Activated T-helper 17 cell treated with anti-CD3 and anti-CD28 coated beads, Interleukin-2, amount 50 U/mL, for 72 hours (primary cell): ENCODE measurements at regions not wholly inside any gene's neighbourhood (a gene's known extent, or its start where the extent isn't known, plus 50 kb on each side); places are given as distances from the start of the nearest gene placed in this dataset.
"Not testable (repeated sequence)": the region's sequence is repeated elsewhere in the genome, so short reads cannot be mapped to it uniquely, and the experiment has no call there.

ENCODE experiments used
- ATAC-seq: fragments of 150-1000 bp; cut with Tn5 transposase; replicated peaks from 2 replicates; pipeline ENCODE4 v1.10.0; 2021; ENCODE audit warnings: mild to moderate bottlenecking, moderate library complexity
- H3K27ac Mint-ChIP-seq: one replicate; pipeline ENCODE4 v1.8.0; 2022; ENCODE audit warnings: mixed read lengths
- H3K27me3 Mint-ChIP-seq: one replicate; pipeline ENCODE4 v1.8.0; 2022; ENCODE audit warnings: mixed read lengths
- H3K36me3 Mint-ChIP-seq: one replicate; pipeline ENCODE4 v1.8.0; 2022; ENCODE audit warnings: low read depth, mild to moderate bottlenecking, mixed read lengths
- H3K4me1 Mint-ChIP-seq: one replicate; pipeline ENCODE4 v1.8.0; 2022; ENCODE audit warnings: mixed read lengths
- H3K4me3 Mint-ChIP-seq: one replicate; pipeline ENCODE4 v1.8.0; 2022; ENCODE audit warnings: mild to moderate bottlenecking, mixed read lengths
- H3K9me3 Mint-ChIP-seq: one replicate; pipeline ENCODE4 v1.8.0; 2022; ENCODE audit warnings: mixed read lengths

DNA sequence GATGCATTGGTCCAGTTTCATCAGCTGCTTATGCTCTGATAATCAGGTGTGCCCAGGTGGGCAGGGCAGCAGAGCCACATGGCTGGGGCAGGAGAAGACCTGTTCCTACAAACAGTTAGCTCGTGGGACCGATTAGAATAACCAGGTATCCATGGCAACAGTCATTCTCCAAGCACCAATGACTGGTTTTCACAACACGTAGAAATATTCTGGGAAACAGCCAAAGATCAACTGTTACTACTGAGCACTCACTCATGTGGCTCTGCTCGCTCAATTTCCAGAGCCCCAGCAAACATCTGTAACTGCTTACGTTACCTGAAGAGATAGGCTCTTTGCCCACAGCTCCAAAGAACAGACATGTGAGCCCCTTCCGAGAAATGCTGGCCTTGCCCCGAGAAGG is 302.0 kb downstream of the AGTPBP1 start:
- Mint-ChIP-seq H3K9me3 (no peaks in the 10 kb centered on the region), H3K27ac (no peak overlapping the region), H3K36me3 (no peaks in the 10 kb centered on the region), H3K4me1 (no peaks in the 10 kb centered on the region), H3K4me3 (no peak overlapping the region), H3K27me3 (peaks cover 13% of the 10 kb centered on the region)
- no peak for ATAC-seq

DNA sequence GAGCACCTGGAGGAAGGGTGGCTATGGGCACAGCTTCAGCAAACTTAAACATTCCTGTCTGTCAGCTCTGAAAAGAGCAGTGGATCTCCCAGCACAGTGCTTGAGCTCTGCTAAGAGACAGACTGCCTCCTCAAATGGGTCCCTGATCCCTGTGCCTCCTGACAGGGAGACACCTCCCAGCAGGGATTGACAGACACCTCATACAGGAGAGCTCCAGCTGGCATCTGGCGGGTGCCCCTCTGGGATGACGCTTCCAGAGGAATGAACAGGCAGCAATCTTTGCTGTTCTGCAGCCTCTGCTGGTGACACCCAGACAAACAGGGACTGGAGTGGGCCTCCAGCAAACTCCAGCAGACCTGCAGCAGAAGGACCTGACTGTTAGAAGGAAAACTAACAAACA is 307.8 kb downstream of the AGTPBP1 start:
- not testable (repeated sequence) for H3K4me3 Mint-ChIP-seq, ATAC-seq, H3K4me1 Mint-ChIP-seq, H3K27ac Mint-ChIP-seq, H3K9me3 Mint-ChIP-seq, H3K36me3 Mint-ChIP-seq
- H3K27me3 Mint-ChIP-seq, result peaks cover 18% of the 10 kb centered on the region

- H3K36me3 Mint-ChIP-seq, H3K27ac Mint-ChIP-seq, H3K9me3 Mint-ChIP-seq, H3K4me3 Mint-ChIP-seq, H3K4me1 Mint-ChIP-seq, ATAC-seq: not testable (repeated sequence)
- H3K27me3 Mint-ChIP-seq, result peaks cover 21% of the 10 kb centered on the region
Observed at GRCh38 chr9:85433551-85433950, 308.2 kb downstream of the AGTPBP1 start.

DNA sequence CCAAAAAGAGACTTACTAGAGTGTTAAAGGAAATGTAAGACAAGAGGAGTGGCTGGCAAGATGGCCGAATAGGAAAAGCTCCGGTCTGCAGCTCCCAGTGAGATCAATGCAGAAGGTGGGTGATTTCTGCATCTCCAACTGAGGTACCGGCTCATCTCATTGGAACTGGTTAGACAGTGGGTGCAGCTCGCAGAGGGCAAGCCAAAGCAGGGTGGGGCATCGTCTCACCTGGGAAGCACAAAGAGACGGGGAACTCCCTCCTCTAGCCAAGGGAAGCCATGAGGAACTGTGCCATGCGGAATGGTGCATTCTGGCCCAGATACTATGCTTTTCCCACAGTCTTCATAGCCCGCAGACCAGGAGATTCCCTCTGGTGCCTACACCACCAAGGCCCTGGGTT is 308.7 kb downstream of the AGTPBP1 start:
- Mint-ChIP-seq H3K4me1 (no peaks in the 10 kb centered on the region), H3K27ac (no peak overlapping the region)
- no peak for ATAC-seq

DNA sequence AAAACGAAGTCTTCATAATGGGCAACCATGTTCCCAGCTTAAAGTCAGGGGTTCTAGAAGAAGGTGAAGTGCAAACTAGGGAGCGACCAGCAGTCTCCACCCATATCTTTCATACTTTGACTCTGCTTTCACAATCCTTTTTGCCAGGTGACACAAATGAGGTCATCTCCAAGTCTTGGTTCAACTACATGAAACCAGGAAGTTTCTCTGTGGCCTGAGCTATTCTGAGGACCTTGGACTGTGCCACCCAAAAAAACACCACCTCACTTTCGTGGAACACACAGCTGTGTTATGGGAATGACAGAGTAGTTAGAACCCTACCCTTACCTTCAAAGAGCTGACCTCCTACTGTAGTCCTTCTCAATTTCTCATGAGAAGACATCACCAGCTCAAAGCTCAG is 309.2 kb downstream of the AGTPBP1 start:
- Mint-ChIP-seq H3K4me3 (no peak overlapping the region), H3K9me3 (no peaks in the 10 kb centered on the region), H3K36me3 (no peaks in the 10 kb centered on the region), H3K27ac (no peak overlapping the region), H3K27me3 (peaks cover 25% of the 10 kb centered on the region), H3K4me1 (no peaks in the 10 kb centered on the region)
- ATAC-seq, result no peak

More for the DNA sequence above, 308.7 kb downstream of the AGTPBP1 start:
- Mint-ChIP-seq H3K4me3 (no peak overlapping the region), H3K27me3 (peaks cover 23% of the 10 kb centered on the region), H3K9me3 (no peaks in the 10 kb centered on the region), H3K36me3 (no peaks in the 10 kb centered on the region)

DNA sequence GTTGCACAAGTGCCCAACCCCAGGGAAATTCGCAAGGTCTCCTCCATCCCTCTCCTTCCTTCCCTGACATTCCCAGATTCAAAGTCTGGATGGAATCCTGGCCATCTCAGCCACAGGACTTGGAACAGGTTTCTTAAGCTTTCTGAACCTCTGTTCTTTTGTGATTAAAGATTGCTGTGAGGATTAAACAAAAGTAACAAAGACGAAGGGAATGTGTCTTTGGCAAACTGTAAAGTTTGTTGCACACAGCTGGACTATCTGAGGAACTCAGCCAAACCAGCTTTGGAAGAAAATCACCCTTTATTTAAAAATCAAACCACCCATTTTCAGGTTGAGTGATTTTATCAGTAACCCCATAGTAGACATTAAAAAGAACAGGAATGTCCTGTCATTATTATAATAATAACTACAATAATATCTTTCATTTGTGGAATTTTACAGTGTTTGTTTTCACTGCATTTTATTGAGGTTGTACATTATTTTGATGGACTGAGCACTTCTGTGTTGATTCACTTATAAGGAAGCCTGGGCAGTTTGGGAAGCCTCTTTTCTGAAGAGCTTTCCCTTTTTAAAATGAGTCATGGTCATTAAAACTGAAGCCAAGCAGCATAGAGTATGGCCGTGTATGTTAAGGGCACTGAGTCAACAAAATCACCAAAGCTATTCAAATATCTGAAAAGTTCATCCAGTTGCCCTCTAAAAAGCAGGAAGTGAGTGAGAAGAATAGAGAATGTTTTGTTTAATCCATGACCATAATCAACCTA is 310.2 kb downstream of the AGTPBP1 start:
- ATAC-seq, result no peak
- H3K4me3 Mint-ChIP-seq, result no peak overlapping the region
- no peaks in the 10 kb centered on the region for H3K4me1 Mint-ChIP-seq
- no peak overlapping the region for H3K27ac Mint-ChIP-seq
- peaks cover 32% of the 10 kb centered on the region for H3K27me3 Mint-ChIP-seq
- H3K36me3 Mint-ChIP-seq, result no peaks in the 10 kb centered on the region
- no peaks in the 10 kb centered on the region for H3K9me3 Mint-ChIP-seq

- ATAC-seq, result no peak
- no peaks in the 10 kb centered on the region for H3K36me3 Mint-ChIP-seq
- peaks cover 30% of the 10 kb centered on the region for H3K27me3 Mint-ChIP-seq
- H3K4me3 Mint-ChIP-seq, result no peak overlapping the region
- H3K4me1 Mint-ChIP-seq, result no peaks in the 10 kb centered on the region
- H3K9me3 Mint-ChIP-seq, result no peaks in the 10 kb centered on the region
- no peak overlapping the region for H3K27ac Mint-ChIP-seq
Observed at GRCh38 chr9:85430659-85431338, 311.0 kb downstream of the AGTPBP1 start.

GRCh38 chr9:85428230-85428629 is 313.5 kb downstream of the AGTPBP1 start:
- Mint-ChIP-seq H3K27me3 (peaks cover 29% of the 10 kb centered on the region), H3K4me3 (no peak overlapping the region), H3K27ac (no peak overlapping the region), H3K36me3 (no peaks in the 10 kb centered on the region), H3K9me3 (peaks cover 4% of the 10 kb centered on the region), H3K4me1 (peaks cover 5% of the 10 kb centered on the region)
- no peak for ATAC-seq

DNA sequence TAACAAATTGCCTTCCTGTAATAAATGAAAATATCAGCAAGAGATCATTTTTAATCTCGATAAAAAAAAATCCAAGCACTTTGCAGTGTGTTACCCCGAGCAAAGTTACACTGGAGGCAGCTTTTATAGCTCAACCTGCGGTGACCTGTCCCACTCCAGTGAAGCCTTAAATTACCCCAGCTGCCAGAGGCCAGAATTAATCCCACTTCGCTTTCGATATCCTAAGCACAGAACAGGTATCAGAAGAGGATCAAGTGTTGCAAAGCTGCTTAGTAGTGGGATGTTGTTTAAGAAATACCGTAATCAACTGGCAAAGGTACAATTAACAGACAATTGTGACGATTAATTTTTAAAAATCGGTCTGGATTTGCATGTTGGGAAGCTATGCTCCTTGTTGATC is 314.0 kb downstream of the AGTPBP1 start:
- Mint-ChIP-seq H3K4me1 (peaks cover 5% of the 10 kb centered on the region), H3K36me3 (no peaks in the 10 kb centered on the region)
- ATAC-seq, result no peak

DNA sequence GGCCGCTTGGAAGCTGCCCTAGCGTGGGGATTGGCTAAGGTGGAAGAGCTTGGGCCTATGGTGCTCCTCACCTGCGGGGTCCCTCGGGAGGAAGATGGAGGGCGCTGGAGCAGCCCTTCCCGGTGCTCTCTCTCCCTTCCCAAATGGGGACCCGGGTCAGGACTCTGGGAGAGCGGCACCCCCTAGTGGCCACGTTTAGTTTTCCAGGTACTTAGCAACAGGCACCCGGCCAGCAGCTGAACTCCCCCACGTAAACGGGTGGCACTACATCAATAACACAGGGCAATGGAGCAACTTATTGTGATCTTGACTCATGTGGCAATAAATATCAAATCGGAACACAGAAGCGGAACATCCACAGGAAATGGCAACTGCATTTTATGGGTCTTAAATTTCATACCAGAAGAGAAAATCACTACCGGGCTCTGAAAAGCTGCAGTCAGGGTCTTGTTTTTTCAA is 316.6 kb downstream of the AGTPBP1 start:
- peaks cover 4% of the 10 kb centered on the region for H3K9me3 Mint-ChIP-seq
- H3K36me3 Mint-ChIP-seq, result no peaks in the 10 kb centered on the region
- peaks cover 29% of the 10 kb centered on the region for H3K27me3 Mint-ChIP-seq
- no peak overlapping the region for H3K4me3 Mint-ChIP-seq
- peaks cover 10% of the 10 kb centered on the region for H3K4me1 Mint-ChIP-seq
- ATAC-seq, result no peak
- H3K27ac Mint-ChIP-seq, result no peak overlapping the region

More for the DNA sequence above, 314.0 kb downstream of the AGTPBP1 start:
- peaks cover 4% of the 10 kb centered on the region for H3K9me3 Mint-ChIP-seq
- peaks cover 29% of the 10 kb centered on the region for H3K27me3 Mint-ChIP-seq
- no peak overlapping the region for H3K4me3 Mint-ChIP-seq
- no peak overlapping the region for H3K27ac Mint-ChIP-seq

DNA sequence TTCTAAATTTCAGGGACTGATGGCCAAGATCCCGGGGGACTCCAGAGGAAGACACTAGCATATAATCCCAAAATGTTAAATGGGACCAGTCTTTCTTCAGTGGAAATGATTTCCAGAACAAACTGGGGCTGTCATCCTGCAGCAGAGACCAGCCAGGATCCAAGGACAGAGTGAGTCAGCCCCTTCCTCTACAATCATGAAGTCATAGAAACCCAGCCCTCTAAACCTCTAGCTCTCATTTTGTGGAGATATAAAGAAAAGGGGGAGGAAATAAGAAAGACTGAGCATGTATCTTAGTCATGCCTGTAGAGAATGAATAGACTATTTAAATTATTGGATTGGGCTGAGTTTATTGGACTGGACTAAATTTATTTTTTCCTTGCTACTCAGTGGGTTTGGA is 318.3 kb downstream of the AGTPBP1 start:
- Mint-ChIP-seq H3K36me3 (no peaks in the 10 kb centered on the region), H3K4me1 (peaks cover 10% of the 10 kb centered on the region), H3K27me3 (peaks cover 22% of the 10 kb centered on the region), H3K27ac (no peak overlapping the region), H3K4me3 (no peak overlapping the region), H3K9me3 (peaks cover 4% of the 10 kb centered on the region)
- ATAC-seq, result no peak

GRCh38 chr9:85421641-85422040 is 320.1 kb downstream of the AGTPBP1 start:
- Mint-ChIP-seq H3K36me3 (no peaks in the 10 kb centered on the region), H3K27ac (no peak overlapping the region), H3K4me1 (peaks cover 10% of the 10 kb centered on the region)

GRCh38 chr9:85420750-85421149 is 321.0 kb downstream of the AGTPBP1 start:
- H3K27ac Mint-ChIP-seq, result no peak overlapping the region
- H3K27me3 Mint-ChIP-seq, result peaks cover 8% of the 10 kb centered on the region
- no peaks in the 10 kb centered on the region for H3K36me3 Mint-ChIP-seq
- peaks cover 10% of the 10 kb centered on the region for H3K4me1 Mint-ChIP-seq
- ATAC-seq, result no peak
- H3K4me3 Mint-ChIP-seq, result no peak overlapping the region
- peaks cover 4% of the 10 kb centered on the region for H3K9me3 Mint-ChIP-seq

More at GRCh38 chr9:85421641-85422040, 320.1 kb downstream of the AGTPBP1 start:
- Mint-ChIP-seq H3K9me3 (peaks cover 4% of the 10 kb centered on the region), H3K27me3 (peaks cover 13% of the 10 kb centered on the region), H3K4me3 (no peak overlapping the region)
- no peak for ATAC-seq

DNA sequence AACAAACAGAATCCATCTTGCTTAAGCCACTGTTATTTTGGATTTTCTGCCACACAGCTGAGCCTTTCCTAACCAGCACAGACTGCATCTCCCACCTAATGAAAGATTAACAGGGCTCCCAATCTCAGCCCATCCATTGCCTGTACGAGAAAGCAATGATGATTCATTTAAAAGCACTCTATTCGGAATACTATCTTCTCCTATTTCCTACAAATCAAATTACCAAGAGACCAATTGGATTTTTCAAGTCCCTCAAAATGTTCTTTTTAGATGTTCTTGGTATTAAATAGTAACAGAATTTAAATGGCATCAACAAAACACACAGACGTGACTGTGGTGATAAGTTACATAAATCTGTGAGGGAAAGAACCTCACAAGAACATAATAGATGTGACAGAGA is 324.1 kb downstream of the AGTPBP1 start:
- Mint-ChIP-seq H3K27ac (no peak overlapping the region), H3K9me3 (no peaks in the 10 kb centered on the region), H3K27me3 (peaks cover 11% of the 10 kb centered on the region), H3K4me1 (peaks cover 5% of the 10 kb centered on the region), H3K36me3 (no peaks in the 10 kb centered on the region), H3K4me3 (no peak overlapping the region)
- no peak for ATAC-seq

DNA sequence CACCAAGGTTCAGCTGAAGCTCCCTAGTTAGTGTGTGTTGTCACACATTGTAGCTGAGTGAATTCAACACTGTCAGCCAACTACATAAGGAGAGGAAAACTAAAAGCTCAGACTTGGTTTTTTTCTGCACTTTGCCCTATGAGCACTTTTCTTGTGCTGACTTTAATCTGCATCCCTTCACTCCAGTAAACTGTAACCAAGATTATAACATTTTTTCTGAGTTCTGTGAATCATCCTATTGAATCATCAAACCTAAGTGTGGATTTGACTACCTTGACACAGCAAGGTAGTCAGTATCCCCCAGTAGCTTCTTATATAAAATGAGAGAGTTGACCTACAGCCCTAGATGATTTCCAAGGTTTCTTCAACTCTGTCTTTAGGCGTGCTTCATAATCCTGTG is 325.0 kb downstream of the AGTPBP1 start:
- Mint-ChIP-seq H3K27me3 (peaks cover 14% of the 10 kb centered on the region), H3K4me1 (peaks cover 5% of the 10 kb centered on the region), H3K9me3 (no peaks in the 10 kb centered on the region), H3K4me3 (no peak overlapping the region), H3K27ac (no peak overlapping the region), H3K36me3 (no peaks in the 10 kb centered on the region)
- peak; percentile 50 for ATAC-seq
